ENCODE measurements at regions not wholly inside any gene's neighbourhood (a gene's known extent, or its start where the extent isn't known, plus 50 kb on each side); places are given as distances from the start of the nearest gene placed in this dataset.

- peak; percentile 14 for DNase-seq (ENCODE audit: low read depth, low spot score)
- H3K4me3 ChIP-seq (ENCODE audit: low read depth, low read length): no peak overlapping the region
- in situ Hi-C loops (cut with HindIII; ENCODE audit: low sequenced_read_pairs): no loop called here
- no peak for TF ChIP-seq CTCF (IDR thresholded peaks at IDR 0.05; ENCODE audit: low read depth, low read length)
Measured at GRCh38 chr13:73467125-73467524, 408.3 kb downstream of the KLF5 start.

- TF ChIP-seq CTCF (IDR thresholded peaks at IDR 0.05; ENCODE audit: low read depth, low read length): no peak
- H3K4me3 ChIP-seq (ENCODE audit: low read depth, low read length): no peak overlapping the region
- in situ Hi-C loops (cut with HindIII; ENCODE audit: low sequenced_read_pairs): no loop called here
- no peak for DNase-seq (ENCODE audit: low read depth, low spot score)
Measured at GRCh38 chr13:73466561-73466960, 407.8 kb downstream of the KLF5 start.

- in situ Hi-C loops (cut with HindIII; ENCODE audit: low sequenced_read_pairs): no loop called here
- peak; percentile 41 for DNase-seq (ENCODE audit: low read depth, low spot score)
- no peak for TF ChIP-seq CTCF (IDR thresholded peaks at IDR 0.05; ENCODE audit: low read depth, low read length)
- no peak overlapping the region for H3K4me3 ChIP-seq (ENCODE audit: low read depth, low read length)
Measured at GRCh38 chr13:73465617-73465971, 406.8 kb downstream of the KLF5 start.

- TF ChIP-seq CTCF (IDR thresholded peaks at IDR 0.05; ENCODE audit: low read depth, low read length): no peak
- in situ Hi-C loops (cut with HindIII; ENCODE audit: low sequenced_read_pairs): no loop called here
Measured at GRCh38 chr13:73464758-73465616, 406.2 kb downstream of the KLF5 start.

GRCh38 chr13:73462241-73462640 is 403.4 kb downstream of the KLF5 start:
- H3K4me3 ChIP-seq (ENCODE audit: low read depth, low read length): no peak overlapping the region
- DNase-seq (ENCODE audit: low read depth, low spot score): no peak
- no peak for TF ChIP-seq CTCF (IDR thresholded peaks at IDR 0.05; ENCODE audit: low read depth, low read length)
- in situ Hi-C loops (cut with HindIII; ENCODE audit: low sequenced_read_pairs): no loop called here

More at GRCh38 chr13:73464758-73465616, 406.2 kb downstream of the KLF5 start:
- H3K4me3 ChIP-seq (ENCODE audit: low read depth, low read length): no peak overlapping the region
- no peak for DNase-seq (ENCODE audit: low read depth, low spot score)

GRCh38 chr13:73451221-73452029 is 392.6 kb downstream of the KLF5 start:
- no peak overlapping the region for H3K4me3 ChIP-seq (ENCODE audit: low read depth, low read length)
- in situ Hi-C loops (cut with HindIII; ENCODE audit: low sequenced_read_pairs): no loop called here
- TF ChIP-seq CTCF (IDR thresholded peaks at IDR 0.05; ENCODE audit: low read depth, low read length): no peak
- DNase-seq (ENCODE audit: low read depth, low spot score): peak; percentile 19
